Parathyroid adenoma (tissue), 2 donors: ENCODE measurements at regions not wholly inside any gene's neighbourhood (a gene's known extent, or its start where the extent isn't known, plus 50 kb on each side); places are given as distances from the start of the nearest gene placed in this dataset.

Source experiments
- H2AFZ ChIP-seq: fragments of 300-600 bp; sonication (generic); one replicate; pipeline ENCODE4 v1.7.0; 2017; ENCODE audit warnings: antibody characterized with exemption, mild to moderate bottlenecking
- H3K27ac ChIP-seq: fragments of 300-600 bp; sonication (generic); one replicate; pipeline ENCODE4 v1.7.0; 2017
- H3K27me3 ChIP-seq: fragments of 300-600 bp; sonication (generic); one replicate; pipeline ENCODE4 v1.7.0; 2017; ENCODE audit warnings: low read length; ENCODE audit not compliant: control insufficient read depth, insufficient read depth
- H3K36me3 ChIP-seq: fragments of 300-600 bp; sonication (generic); one replicate; pipeline ENCODE4 v1.7.0; 2017; ENCODE audit warnings: low read length; ENCODE audit not compliant: control insufficient read depth, insufficient read depth
- H3K4me1 ChIP-seq: fragments of 300-600 bp; sonication (generic); one replicate; pipeline ENCODE4 v1.7.0; 2017; ENCODE audit warnings: control low read depth
- H3K4me2 ChIP-seq: fragments of 300-600 bp; sonication (generic); one replicate; pipeline ENCODE4 v1.7.0; 2017; ENCODE audit warnings: low read length
- H3K4me3 ChIP-seq: fragments of 300-600 bp; sonication (generic); one replicate; pipeline ENCODE4 v1.7.0; 2017; ENCODE audit warnings: low read depth, low read length
- H3K79me2 ChIP-seq: fragments of 300-600 bp; sonication (generic); one replicate; pipeline ENCODE4 v1.7.0; 2017; ENCODE audit warnings: control low read depth
- H3K9ac ChIP-seq: fragments of 300-600 bp; sonication (generic); one replicate; pipeline ENCODE4 v1.7.0; 2017; ENCODE audit warnings: mild to moderate bottlenecking
- H3K9me3 ChIP-seq: fragments of 300-600 bp; sonication (generic); one replicate; pipeline ENCODE4 v1.7.0; 2017; ENCODE audit warnings: low read length; ENCODE audit not compliant: control insufficient read depth
- TF ChIP-seq, protein P1 (sequence below): fragments of 300-600 bp; sonication (generic); IDR thresholded peaks from one replicate; pipeline ENCODE4 v1.7.0; 2017; ENCODE audit warnings: antibody characterized with exemption, mild to moderate bottlenecking
- donor health status: primary hyperparathyroidism.

DNA sequence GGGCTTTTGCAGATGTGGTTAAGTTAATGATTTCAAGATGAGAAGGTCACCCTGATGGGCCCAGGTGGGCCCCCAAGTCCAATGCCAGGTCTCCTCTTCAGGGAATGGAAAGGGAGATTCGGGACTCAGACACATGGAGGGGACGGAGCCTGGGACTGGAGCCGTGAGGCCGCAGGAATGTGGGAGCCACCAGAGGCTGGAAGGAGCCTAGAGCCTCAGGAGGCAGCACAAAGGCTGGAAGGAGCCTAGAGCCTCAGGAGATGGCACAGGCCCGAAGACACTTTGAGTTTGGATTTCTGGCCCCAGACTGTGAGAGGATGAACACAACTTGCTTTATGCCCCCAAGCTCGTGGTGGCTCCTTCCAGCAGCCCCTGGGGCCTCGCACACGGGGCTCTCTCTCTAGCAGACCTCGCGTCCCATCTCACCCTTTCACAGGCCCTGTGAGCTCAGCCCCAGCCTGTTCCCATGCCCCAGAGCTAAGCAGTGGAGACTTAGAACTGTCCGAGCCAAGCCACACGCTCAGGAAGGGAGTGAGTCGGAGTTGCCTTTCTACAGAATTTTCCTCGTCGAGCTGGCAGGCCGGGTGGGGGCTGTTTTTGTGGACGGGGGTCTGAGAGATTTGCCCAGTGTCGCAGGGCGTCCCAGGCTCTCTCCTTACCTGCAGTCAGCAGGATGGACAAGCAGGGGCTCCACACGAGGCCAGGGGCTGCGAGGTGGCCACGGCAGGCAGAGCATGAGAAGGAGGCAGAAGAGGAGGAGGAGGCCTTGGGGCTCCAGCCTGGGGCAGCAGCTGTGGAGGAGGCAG lies 937.6 kb downstream of the BRD1 start:
- H3K27ac ChIP-seq, result no peak overlapping the region
- H3K79me2 ChIP-seq, result no peaks in the 10 kb centered on the region
- H3K4me1 ChIP-seq, result no peaks in the 10 kb centered on the region
- H3K27me3 ChIP-seq, result no peaks in the 10 kb centered on the region
- no peaks in the 10 kb centered on the region for H3K9me3 ChIP-seq
- H2AFZ ChIP-seq, result no peak overlapping the region
- H3K4me2 ChIP-seq, result no peak overlapping the region
- no peaks in the 10 kb centered on the region for H3K36me3 ChIP-seq
- H3K4me3 ChIP-seq, result no peak overlapping the region
- H3K9ac ChIP-seq, result no peak overlapping the region
- TF ChIP-seq, protein P1, sequence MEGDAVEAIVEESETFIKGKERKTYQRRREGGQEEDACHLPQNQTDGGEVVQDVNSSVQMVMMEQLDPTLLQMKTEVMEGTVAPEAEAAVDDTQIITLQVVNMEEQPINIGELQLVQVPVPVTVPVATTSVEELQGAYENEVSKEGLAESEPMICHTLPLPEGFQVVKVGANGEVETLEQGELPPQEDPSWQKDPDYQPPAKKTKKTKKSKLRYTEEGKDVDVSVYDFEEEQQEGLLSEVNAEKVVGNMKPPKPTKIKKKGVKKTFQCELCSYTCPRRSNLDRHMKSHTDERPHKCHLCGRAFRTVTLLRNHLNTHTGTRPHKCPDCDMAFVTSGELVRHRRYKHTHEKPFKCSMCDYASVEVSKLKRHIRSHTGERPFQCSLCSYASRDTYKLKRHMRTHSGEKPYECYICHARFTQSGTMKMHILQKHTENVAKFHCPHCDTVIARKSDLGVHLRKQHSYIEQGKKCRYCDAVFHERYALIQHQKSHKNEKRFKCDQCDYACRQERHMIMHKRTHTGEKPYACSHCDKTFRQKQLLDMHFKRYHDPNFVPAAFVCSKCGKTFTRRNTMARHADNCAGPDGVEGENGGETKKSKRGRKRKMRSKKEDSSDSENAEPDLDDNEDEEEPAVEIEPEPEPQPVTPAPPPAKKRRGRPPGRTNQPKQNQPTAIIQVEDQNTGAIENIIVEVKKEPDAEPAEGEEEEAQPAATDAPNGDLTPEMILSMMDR, result no peak

DNA sequence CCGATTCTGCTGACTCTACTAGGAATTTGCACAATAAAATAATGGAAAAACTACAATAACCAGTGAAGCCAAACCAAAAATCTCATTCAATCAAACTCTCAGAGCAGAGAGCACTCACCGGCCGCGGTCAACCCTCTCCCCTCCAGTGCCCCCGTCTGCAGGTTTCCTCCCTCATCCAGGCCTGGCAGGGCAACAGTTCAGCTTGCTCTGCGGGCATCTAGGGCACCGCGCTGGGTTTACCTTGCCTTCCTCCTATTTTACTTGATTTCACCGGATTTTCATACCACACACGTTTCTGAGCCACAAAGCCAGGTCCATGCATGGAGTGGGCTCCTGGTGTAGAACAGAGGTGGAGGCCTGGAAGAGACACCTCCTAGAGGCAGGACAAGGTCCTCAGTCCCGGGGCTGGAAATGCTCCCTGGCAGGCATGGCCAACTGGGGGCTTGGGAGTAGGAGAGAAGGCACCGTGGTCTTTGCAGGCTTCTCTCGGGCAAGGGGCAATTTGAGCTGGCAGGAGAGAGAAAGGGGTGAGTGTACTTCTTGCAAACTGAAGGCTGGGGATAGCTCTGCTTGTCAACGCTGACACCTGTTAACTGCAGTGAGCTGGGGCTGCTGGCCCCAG lies 938.4 kb downstream of the BRD1 start:
- Histone ChIP-seq H3K4me2 (no peak overlapping the region), H3K9ac (no peak overlapping the region), H3K27me3 (no peaks in the 10 kb centered on the region), H3K4me3 (no peak overlapping the region), H3K36me3 (no peaks in the 10 kb centered on the region), H3K27ac (no peak overlapping the region), H3K4me1 (no peaks in the 10 kb centered on the region), H3K79me2 (no peaks in the 10 kb centered on the region), H3K9me3 (no peaks in the 10 kb centered on the region), H2AFZ (no peak overlapping the region)
- TF ChIP-seq, protein P1, result no peak

DNA sequence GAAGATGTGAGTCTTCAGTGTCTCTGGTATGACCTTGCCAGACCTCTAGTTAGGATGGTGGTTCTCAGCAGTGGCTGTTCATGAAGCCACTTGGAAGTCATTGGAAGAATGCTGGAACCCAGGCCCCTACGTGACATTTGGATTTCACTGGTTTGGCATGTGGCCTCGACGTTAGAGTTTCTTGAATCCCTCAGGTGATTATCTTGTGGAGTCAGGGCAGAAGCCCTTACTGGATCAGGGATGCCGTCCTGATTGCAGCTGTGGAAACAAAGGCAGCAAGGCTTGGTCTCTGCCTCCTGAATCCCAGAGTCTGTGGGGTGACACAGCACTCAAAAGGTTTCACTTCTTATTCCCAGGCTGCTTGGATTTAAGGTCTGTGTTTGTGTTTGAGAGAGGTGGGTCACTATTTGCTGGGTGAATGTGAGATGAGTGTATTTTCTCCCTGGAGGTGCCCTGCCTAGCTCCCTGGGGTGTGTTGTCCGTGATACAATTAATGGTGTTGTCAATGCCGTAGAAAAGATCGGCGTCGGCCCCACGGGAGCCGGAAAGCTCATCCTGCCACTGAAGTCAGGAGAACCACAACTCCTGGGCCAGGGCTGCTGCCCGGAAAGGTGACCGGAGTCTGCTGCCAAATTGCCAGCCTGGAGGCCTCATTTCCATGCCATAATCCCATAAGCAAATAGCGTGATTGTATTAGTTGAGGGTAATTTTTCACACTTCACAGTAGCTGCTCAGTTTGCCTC lies 939.0 kb downstream of the BRD1 start:
- H3K4me1 ChIP-seq, result no peaks in the 10 kb centered on the region
- no peaks in the 10 kb centered on the region for H3K79me2 ChIP-seq
- H3K27me3 ChIP-seq, result no peaks in the 10 kb centered on the region

DNA sequence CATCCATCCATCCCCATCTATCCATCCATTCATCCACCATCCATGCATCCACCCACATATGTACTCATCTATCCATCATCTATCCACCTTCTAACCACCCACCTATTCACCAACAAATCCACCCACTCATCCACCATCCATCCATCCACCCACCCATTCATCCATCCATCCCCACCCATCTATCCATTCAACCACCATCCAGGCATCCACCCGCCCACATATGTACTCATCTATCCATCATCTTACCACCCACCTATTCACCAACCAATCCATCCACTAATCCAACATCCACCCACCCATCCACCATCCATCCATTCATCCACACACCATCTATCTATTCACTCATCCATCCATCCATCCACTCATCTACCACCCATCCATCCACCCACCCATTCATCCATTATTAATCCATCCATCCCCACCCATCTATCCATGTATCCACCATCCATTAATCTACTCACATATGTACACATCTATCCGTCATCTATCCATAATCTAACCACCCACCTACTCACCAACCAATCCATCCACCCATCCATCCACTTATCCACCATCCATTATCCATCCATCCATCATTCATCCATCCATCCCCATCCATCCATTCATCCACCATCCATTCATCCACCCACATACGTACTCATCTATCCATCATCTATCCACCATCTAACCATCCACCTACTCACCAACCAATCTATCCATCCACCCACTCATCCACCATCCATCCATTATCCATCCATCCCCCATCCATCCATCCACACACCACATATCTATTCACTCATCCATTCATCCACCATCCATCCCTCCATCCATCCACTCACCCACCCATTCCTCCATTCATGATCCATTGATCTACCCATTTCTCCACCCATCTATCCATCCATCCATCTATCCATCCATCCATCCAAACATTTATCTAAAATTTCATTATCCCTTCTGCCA lies 940.0 kb downstream of the BRD1 start:
- Histone ChIP-seq H3K4me2 (no peak overlapping the region), H3K27ac (no peak overlapping the region), H3K79me2 (no peaks in the 10 kb centered on the region), H2AFZ (no peak overlapping the region), H3K4me3 (no peak overlapping the region), H3K9me3 (no peaks in the 10 kb centered on the region), H3K9ac (no peak overlapping the region), H3K27me3 (no peaks in the 10 kb centered on the region), H3K4me1 (no peaks in the 10 kb centered on the region), H3K36me3 (no peaks in the 10 kb centered on the region)
- TF ChIP-seq, protein P1, result no peak

More for the DNA sequence above, 939.0 kb downstream of the BRD1 start:
- Histone ChIP-seq H3K4me3 (no peak overlapping the region), H3K27ac (no peak overlapping the region), H3K4me2 (no peak overlapping the region), H3K9ac (no peak overlapping the region), H3K9me3 (no peaks in the 10 kb centered on the region), H2AFZ (no peak overlapping the region), H3K36me3 (no peaks in the 10 kb centered on the region)
- TF ChIP-seq, protein P1, result no peak
